ENCODE measurements at regions not wholly inside any gene's neighbourhood (a gene's known extent, or its start where the extent isn't known, plus 50 kb on each side); places are given as distances from the start of the nearest gene placed in this dataset.

DNA sequence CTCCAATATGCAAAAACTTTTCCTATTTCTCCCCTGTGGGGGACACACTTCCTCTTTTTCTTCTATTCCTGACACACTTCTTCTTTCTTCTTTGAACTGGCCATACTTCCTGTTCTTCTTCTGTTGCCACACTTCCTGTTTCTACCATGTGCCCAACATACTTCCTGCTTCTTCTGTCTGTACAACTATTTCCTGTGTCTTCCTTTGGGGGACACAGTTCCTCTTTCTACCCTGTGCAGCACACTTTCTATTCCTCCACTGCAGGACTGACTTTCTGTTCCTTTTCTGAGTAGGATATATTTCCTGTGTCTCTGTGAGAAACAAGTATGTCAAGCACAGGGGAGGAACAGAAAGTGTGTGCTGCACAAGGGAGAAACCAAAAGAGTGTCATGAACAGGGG is 794.7 kb downstream of the CDY2B start:
- dilution Hi-C loops (cut with MboI; ENCODE audit: extremely low pct_ligation_motif_present, low sequenced_read_pairs) (no loop called here), intact Hi-C loops (cut with micrococcal nuclease) (no loop called here)
- ChIA-PET POLR2A (no interaction called here), CTCF (no interaction called here)
- FAIRE-seq (no peak), DNase-seq (ENCODE audit: low read depth, low spot score) (no peak)
- H3K36me3 ChIP-seq (ENCODE audit: control insufficient read depth in 2 of 2, extremely low read depth in 1 of 2, insufficient read depth in 2 of 2, low read length in 2 of 2), result no peaks in the 10 kb centered on the region
- no peak overlapping the region for H3K4me3 ChIP-seq (replicated peaks in 1 of 3; ENCODE audit: insufficient read depth in 1 of 3, low read depth in 1 of 3, low read length in 3 of 3)
- H3K9me3 ChIP-seq (replicated peaks; ENCODE audit: control insufficient read depth, insufficient read depth, low read length), result no peaks in the 10 kb centered on the region
- no peaks in the 10 kb centered on the region for H3K79me2 ChIP-seq (ENCODE audit: control insufficient read depth, insufficient read depth, low read length)
- H2AFZ ChIP-seq (ENCODE audit: low read depth, low read length), result peak overlapping the region; percentile 76
- no peaks in the 10 kb centered on the region for H3K9me1 ChIP-seq (replicated peaks; ENCODE audit: control insufficient read depth, extremely low read depth, insufficient read depth, low read length)
- no peaks in the 10 kb centered on the region for H4K20me1 ChIP-seq (replicated peaks; ENCODE audit: control insufficient read depth, extremely low read depth, insufficient read depth, low read length)
- H3K4me1 ChIP-seq (ENCODE audit: control insufficient read depth, extremely low read depth, insufficient read depth, low read length), result peaks cover 8% of the 10 kb centered on the region
- H3K27me3 ChIP-seq (ENCODE audit: control insufficient read depth in 2 of 2, insufficient read depth in 2 of 2, low read length in 2 of 2), result no peaks in the 10 kb centered on the region
- TF ChIP-seq MYC (IDR thresholded peaks at IDR 0.05; ENCODE audit: low read depth, low read length) (no peak), JUN (IDR thresholded peaks at IDR 0.05; ENCODE audit: borderline replicate concordance, insufficient read depth, insufficient read length, low read depth) (no peak), EZH2 (IDR thresholded peaks at IDR 0.05; ENCODE audit: borderline replicate concordance, low read depth, low read length, severe bottlenecking) (no peak)
- H3K27ac ChIP-seq (ENCODE audit: insufficient read depth, low read depth, low read length), result no peak overlapping the region
- no peak overlapping the region for H3K4me2 ChIP-seq (ENCODE audit: insufficient read depth, low read length)
- no TSS peak for BruUV-seq (replicated peaks)
- no peak overlapping the region for H3K9ac ChIP-seq (replicated peaks; ENCODE audit: extremely low read depth, insufficient read depth, low read length)

- FAIRE-seq (no peak), DNase-seq (ENCODE audit: low read depth, low spot score) (no peak)
- Histone ChIP-seq H3K27ac (ENCODE audit: insufficient read depth, low read depth, low read length) (no peak overlapping the region), H3K9me1 (replicated peaks; ENCODE audit: control insufficient read depth, extremely low read depth, insufficient read depth, low read length) (no peaks in the 10 kb centered on the region), H3K4me3 (replicated peaks in 1 of 3; ENCODE audit: insufficient read depth in 1 of 3, low read depth in 1 of 3, low read length in 3 of 3) (no peak overlapping the region), H3K4me2 (ENCODE audit: insufficient read depth, low read length) (no peak overlapping the region), H2AFZ (ENCODE audit: low read depth, low read length) (peak overlapping the region; percentile 64), H3K9me3 (replicated peaks; ENCODE audit: control insufficient read depth, insufficient read depth, low read length) (no peaks in the 10 kb centered on the region), H3K79me2 (ENCODE audit: control insufficient read depth, insufficient read depth, low read length) (no peaks in the 10 kb centered on the region), H3K36me3 (ENCODE audit: control insufficient read depth in 2 of 2, extremely low read depth in 1 of 2, insufficient read depth in 2 of 2, low read length in 2 of 2) (no peaks in the 10 kb centered on the region), H3K9ac (replicated peaks; ENCODE audit: extremely low read depth, insufficient read depth, low read length) (no peak overlapping the region), H3K27me3 (ENCODE audit: control insufficient read depth in 2 of 2, insufficient read depth in 2 of 2, low read length in 2 of 2) (no peaks in the 10 kb centered on the region), H3K4me1 (ENCODE audit: control insufficient read depth, extremely low read depth, insufficient read depth, low read length) (peaks cover 10% of the 10 kb centered on the region), H4K20me1 (replicated peaks; ENCODE audit: control insufficient read depth, extremely low read depth, insufficient read depth, low read length) (no peaks in the 10 kb centered on the region)
- intact Hi-C loops (cut with micrococcal nuclease) (no loop called here), dilution Hi-C loops (cut with MboI; ENCODE audit: extremely low pct_ligation_motif_present, low sequenced_read_pairs) (no loop called here)
- no peak for TF ChIP-seq JUN (IDR thresholded peaks at IDR 0.05; ENCODE audit: borderline replicate concordance, insufficient read depth, insufficient read length, low read depth)
- TF ChIP-seq FOS (IDR thresholded peaks at IDR 0.05; ENCODE audit: borderline replicate concordance, insufficient read depth, low read length), result no peak
- TF ChIP-seq EZH2 (IDR thresholded peaks at IDR 0.05; ENCODE audit: borderline replicate concordance, low read depth, low read length, severe bottlenecking), result no peak
- TF ChIP-seq MAX (IDR thresholded peaks at IDR 0.05; ENCODE audit: insufficient read depth, insufficient read length), result no peak
- TF ChIP-seq, protein P1, sequence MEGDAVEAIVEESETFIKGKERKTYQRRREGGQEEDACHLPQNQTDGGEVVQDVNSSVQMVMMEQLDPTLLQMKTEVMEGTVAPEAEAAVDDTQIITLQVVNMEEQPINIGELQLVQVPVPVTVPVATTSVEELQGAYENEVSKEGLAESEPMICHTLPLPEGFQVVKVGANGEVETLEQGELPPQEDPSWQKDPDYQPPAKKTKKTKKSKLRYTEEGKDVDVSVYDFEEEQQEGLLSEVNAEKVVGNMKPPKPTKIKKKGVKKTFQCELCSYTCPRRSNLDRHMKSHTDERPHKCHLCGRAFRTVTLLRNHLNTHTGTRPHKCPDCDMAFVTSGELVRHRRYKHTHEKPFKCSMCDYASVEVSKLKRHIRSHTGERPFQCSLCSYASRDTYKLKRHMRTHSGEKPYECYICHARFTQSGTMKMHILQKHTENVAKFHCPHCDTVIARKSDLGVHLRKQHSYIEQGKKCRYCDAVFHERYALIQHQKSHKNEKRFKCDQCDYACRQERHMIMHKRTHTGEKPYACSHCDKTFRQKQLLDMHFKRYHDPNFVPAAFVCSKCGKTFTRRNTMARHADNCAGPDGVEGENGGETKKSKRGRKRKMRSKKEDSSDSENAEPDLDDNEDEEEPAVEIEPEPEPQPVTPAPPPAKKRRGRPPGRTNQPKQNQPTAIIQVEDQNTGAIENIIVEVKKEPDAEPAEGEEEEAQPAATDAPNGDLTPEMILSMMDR (IDR thresholded peaks at IDR 0.05; ENCODE audit: extremely low read depth in 1 of 2, insufficient read depth in 1 of 2, low read depth in 1 of 2, low read length in 2 of 2), result no peak
- no peak for TF ChIP-seq GATA2 (IDR thresholded peaks at IDR 0.05; ENCODE audit: insufficient read depth, insufficient read length, low read depth, low read length)
- no peak for TF ChIP-seq MYC (IDR thresholded peaks at IDR 0.05; ENCODE audit: low read depth, low read length)
- no peak for TF ChIP-seq POLR2AphosphoS5 (IDR thresholded peaks at IDR 0.05; ENCODE audit: insufficient read depth, low read depth, low read length)
- TF ChIP-seq POLR2A (IDR thresholded peaks at IDR 0.05; ENCODE audit: low read depth, low read length), result no peak
- no TSS peak for BruUV-seq (replicated peaks)
- POLR2A ChIA-PET, result no interaction called here
- CTCF ChIA-PET, result no interaction called here
These were observed 800.1 kb downstream of the CDY2B start for GRCh38 chrY:17079887-17080286.
